Astrocyte (in vitro differentiated cells and primary cell): ENCODE measurements at regions not wholly inside any gene's neighbourhood (a gene's known extent, or its start where the extent isn't known, plus 50 kb on each side); places are given as distances from the start of the nearest gene placed in this dataset.

ENCODE experiments used
- CTCF ChIP-seq: IDR thresholded peaks from 2 replicates; pipeline ENCODE4 v1.5.1; 2011; ENCODE audit warnings: low read depth, mild to moderate bottlenecking, inconsistent platforms, low read length, moderate library complexity; ENCODE audit not compliant: insufficient read depth
- EZH2 ChIP-seq: IDR thresholded peaks from 2 replicates; pipeline ENCODE4 v1.6.1; 2012; ENCODE audit warnings: mild to moderate bottlenecking, low read length, inconsistent platforms; ENCODE audit not compliant: insufficient read depth

- TF ChIP-seq CTCF, result no peak
- no peak for TF ChIP-seq EZH2
Observed at GRCh38 chrY:7932424-7932823, 1020.9 kb upstream of the AMELY start.
